ENCODE measurements at regions not wholly inside any gene's neighbourhood (a gene's known extent, or its start where the extent isn't known, plus 50 kb on each side); places are given as distances from the start of the nearest gene placed in this dataset.
A peak's percentile ranks its signal among the peaks of the same experiment; 100 is the strongest.

DNA sequence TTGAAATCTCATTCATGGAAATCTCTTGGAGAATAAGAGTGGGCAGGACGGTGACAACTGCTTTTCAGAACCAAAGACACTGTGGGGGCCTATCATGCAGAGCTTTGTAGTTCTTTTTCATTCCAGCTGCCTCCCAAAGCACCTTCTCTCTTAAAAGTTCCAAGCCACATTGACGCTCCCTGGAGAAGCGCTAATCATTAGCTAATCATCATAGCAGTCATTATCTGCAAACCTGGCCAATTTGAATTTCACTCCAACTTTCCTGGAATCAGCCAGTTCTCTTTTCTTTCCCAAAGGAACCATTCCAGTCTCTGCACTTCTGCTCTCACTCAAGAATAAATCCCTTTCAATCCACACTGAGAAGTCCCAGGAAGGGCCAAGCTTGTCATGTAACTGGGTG, 1144.1 kb upstream of the IGFBP7 start:
- H3K27ac ChIP-seq, result no peak overlapping the region
- TF ChIP-seq, protein P1, sequence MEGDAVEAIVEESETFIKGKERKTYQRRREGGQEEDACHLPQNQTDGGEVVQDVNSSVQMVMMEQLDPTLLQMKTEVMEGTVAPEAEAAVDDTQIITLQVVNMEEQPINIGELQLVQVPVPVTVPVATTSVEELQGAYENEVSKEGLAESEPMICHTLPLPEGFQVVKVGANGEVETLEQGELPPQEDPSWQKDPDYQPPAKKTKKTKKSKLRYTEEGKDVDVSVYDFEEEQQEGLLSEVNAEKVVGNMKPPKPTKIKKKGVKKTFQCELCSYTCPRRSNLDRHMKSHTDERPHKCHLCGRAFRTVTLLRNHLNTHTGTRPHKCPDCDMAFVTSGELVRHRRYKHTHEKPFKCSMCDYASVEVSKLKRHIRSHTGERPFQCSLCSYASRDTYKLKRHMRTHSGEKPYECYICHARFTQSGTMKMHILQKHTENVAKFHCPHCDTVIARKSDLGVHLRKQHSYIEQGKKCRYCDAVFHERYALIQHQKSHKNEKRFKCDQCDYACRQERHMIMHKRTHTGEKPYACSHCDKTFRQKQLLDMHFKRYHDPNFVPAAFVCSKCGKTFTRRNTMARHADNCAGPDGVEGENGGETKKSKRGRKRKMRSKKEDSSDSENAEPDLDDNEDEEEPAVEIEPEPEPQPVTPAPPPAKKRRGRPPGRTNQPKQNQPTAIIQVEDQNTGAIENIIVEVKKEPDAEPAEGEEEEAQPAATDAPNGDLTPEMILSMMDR (conservative IDR thresholded peaks at IDR 0.05), result no peak
- TF ChIP-seq ZFX (IDR thresholded peaks at IDR 0.05), result no peak

DNA sequence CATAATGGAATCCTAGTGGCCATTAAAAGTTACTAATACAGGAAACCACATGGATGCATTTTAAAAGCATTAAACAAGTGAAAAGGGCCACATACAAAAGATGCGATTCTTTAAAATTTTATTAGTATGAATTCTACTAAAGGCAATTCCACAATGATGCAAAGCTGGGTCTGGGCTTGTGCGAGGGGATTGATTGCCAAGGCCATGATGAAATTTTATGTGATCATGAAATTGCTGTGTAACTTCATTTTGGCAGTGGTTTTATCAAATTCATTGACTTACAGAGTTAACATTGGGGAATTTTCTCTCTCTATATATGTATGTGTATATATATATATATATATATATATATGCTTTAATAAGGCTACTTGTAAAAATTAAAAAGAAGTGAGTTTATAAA, 1142.5 kb upstream of the IGFBP7 start:
- TF ChIP-seq, protein P1 (conservative IDR thresholded peaks at IDR 0.05), result no peak
- TF ChIP-seq ZFX (IDR thresholded peaks at IDR 0.05), result no peak
- no peak overlapping the region for H3K27ac ChIP-seq

DNA sequence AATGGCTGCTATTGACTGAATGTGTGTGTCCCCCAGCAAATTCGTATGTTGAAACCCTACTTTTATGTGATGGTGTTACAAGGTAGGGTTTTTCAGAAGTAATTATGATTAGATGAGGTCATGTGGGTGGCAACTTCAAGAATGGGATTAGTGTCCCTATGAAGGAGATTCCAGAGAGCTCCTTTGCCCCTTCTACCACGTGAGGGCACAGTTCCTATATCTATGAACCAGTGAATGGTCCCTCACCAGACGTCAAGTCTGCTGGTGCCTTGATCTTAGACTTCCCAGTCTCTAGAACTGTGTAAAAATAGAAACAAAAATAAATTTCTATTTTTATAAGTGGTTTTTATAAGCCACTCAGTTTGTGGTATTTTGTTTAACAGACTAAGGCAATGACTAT, 1137.6 kb upstream of the IGFBP7 start:
- TF ChIP-seq, protein P1 (conservative IDR thresholded peaks at IDR 0.05), result peak; percentile 58
- no peak for TF ChIP-seq ZFX (IDR thresholded peaks at IDR 0.05)
- no peak overlapping the region for H3K27ac ChIP-seq

DNA sequence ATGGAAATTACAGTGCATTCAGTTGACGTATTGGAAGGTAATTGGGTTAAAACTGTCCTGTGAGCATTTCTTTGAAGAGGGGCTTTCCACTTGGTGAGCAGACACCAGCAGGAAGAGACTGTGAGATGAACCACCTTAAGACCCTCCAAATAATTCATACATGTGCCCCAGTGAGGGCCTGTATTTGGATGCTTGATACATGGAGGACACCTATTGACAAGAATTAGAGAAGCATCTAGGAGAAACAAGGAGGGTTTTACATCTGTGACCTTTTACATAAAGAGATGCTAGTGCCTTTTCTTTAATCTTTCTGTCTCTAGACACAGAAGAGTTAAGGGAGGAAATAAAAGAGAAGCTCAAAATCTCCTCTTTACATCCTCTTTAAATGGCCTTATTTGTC, 1115.3 kb upstream of the IGFBP7 start:
- H3K27ac ChIP-seq, result no peak overlapping the region
- TF ChIP-seq, protein P1 (conservative IDR thresholded peaks at IDR 0.05), result no peak
- TF ChIP-seq ZFX (IDR thresholded peaks at IDR 0.05), result no peak

DNA sequence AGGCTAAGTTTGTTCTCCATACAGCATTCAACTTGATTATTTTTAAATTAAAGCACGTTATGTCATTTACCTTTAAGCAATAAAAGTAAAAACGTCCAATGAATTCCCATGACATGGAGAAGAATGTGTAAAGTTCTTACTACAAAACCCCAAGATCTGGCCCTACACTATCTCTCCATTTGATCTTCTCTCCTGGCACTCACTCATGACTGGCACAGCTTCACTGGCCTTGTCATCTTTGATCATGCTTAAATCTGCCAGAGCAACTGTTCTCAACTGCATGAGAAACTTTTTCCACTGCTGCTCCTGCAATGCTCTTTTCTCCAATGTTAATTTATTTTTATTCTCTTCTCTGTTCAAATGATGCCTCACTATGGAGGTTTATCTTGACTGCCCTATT, 1109.0 kb upstream of the IGFBP7 start:
- TF ChIP-seq, protein P1 (conservative IDR thresholded peaks at IDR 0.05), result no peak
- TF ChIP-seq ZFX (IDR thresholded peaks at IDR 0.05), result no peak
- H3K27ac ChIP-seq, result no peak overlapping the region

DNA sequence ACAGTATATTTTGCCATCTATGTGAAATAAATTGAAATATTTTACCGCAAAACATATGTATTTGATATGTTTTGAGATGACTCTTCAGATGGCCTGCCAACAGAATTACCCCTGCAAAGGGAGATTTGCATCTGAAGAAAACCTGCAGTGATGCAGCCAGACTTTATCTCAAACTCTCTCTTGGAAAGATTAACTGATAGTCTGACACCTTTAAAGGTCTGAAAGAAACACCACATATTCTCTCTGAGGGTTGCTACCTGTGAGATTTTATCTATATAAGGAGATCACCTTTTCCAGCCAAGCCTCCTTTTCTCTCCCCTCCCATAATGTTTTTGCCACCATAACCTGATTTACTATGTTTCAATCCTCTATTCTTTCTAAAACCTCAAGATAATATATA, 1106.3 kb upstream of the IGFBP7 start:
- no peak for TF ChIP-seq ZFX (IDR thresholded peaks at IDR 0.05)
- TF ChIP-seq, protein P1 (conservative IDR thresholded peaks at IDR 0.05), result no peak
- no peak overlapping the region for H3K27ac ChIP-seq

DNA sequence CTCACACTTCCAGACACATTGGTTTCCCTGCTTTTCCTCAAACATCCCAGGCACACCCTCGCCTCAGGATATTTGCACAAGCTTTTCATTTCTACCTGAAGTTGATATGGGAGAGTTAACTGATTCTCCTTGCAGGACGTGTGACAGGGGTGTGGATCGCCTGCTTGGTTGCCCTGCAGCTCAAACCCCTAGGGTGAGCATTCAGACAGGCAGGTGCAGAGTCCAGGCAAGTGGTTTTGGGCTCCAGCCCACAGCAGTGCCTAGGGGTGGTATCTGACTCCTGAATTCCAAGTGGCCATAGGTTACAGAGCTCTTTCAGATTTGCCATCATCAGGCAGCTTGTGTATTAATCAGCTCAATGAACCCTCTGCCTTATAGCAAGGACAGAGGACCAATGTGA, 1104.2 kb upstream of the IGFBP7 start:
- H3K27ac ChIP-seq, result no peak overlapping the region
- TF ChIP-seq, protein P1 (conservative IDR thresholded peaks at IDR 0.05), result no peak
